SH-SY5Y (cell line): ENCODE measurements at regions not wholly inside any gene's neighbourhood (a gene's known extent, or its start where the extent isn't known, plus 50 kb on each side); places are given as distances from the start of the nearest gene placed in this dataset.

Experiments
- GATA2 ChIP-seq: IDR thresholded peaks from 2 replicates; pipeline ENCODE4 v1.6.1; 2011; ENCODE audit warnings: mild to moderate bottlenecking, low read depth, low read length
- GATA3 ChIP-seq: IDR thresholded peaks from 2 replicates; pipeline ENCODE4 v1.6.1; 2011; ENCODE audit warnings: low read depth, mild to moderate bottlenecking, low read length, moderate library complexity

DNA sequence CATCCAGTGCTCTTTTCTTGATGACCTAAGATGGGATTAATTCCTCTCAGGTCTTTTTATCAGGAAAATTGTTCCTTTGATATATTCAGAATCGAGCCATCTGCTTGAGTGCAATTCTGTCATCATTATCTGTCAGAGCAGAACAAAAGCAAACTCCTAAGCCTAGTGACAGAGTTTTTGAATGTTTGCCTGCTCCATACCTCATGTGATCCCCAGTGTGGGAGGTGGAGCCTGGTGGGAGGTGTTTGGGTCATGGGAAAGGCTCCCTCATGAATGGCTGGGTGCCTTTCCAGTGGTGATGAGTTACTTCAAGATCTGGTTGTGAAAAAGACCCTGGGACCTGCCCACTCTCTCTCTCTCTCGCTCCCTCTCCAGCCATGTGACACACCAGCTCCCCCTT lies 628.2 kb downstream of the CDH11 start:
- TF ChIP-seq GATA2 (no peak), GATA3 (no peak)
